Liver (tissue), 7 donors: ENCODE measurements at regions not wholly inside any gene's neighbourhood (a gene's known extent, or its start where the extent isn't known, plus 50 kb on each side); places are given as distances from the start of the nearest gene placed in this dataset.

Experiments
- DNase-seq: peaks from one replicate; pipeline ENCODE4 v3.0.0-alpha.2; 2017; ENCODE audit warnings: low spot score
- H3K27ac ChIP-seq, 2 donors: one replicate each; pipeline ENCODE4 v1.7.0; 2013; ENCODE audit warnings: inconsistent platforms in 2 of 2, low read length in 2 of 2, control low read depth in 1 of 2, low read depth in 1 of 2, mild to moderate bottlenecking in 1 of 2
- H3K27me3 ChIP-seq, 4 donors: one replicate each; pipeline versions ENCODE4 v1.6.1 to v1.7.0; 2013; ENCODE audit warnings: low read length in 3 of 4, inconsistent platforms in 1 of 4, mild to moderate bottlenecking in 1 of 4, moderate library complexity in 1 of 4; ENCODE audit not compliant: control insufficient read depth in 4 of 4, insufficient read depth in 4 of 4
- H3K36me3 ChIP-seq, 4 donors: one replicate each; pipeline versions ENCODE4 v1.6.1 to v1.7.0; 2013; ENCODE audit warnings: low read length in 3 of 4, mild to moderate bottlenecking in 3 of 4, low read depth in 1 of 4, moderate library complexity in 1 of 4; ENCODE audit not compliant: control insufficient read depth in 4 of 4, insufficient read depth in 3 of 4
- H3K4me1 ChIP-seq, 4 donors: one replicate each; pipeline versions ENCODE4 v1.6.1 to v1.7.0; 2013; ENCODE audit warnings: low read length in 3 of 4, mild to moderate bottlenecking in 3 of 4, moderate library complexity in 1 of 4; ENCODE audit not compliant: control insufficient read depth in 4 of 4, insufficient read depth in 4 of 4
- H3K4me3 ChIP-seq, 3 donors: one replicate each; pipeline versions ENCODE4 v1.6.1 to v1.7.0; 2013; ENCODE audit warnings: low read length in 3 of 3, control low read depth in 1 of 3, low read depth in 1 of 3, mild to moderate bottlenecking in 1 of 3
- H3K9ac ChIP-seq, 2 donors: one replicate each; pipeline ENCODE4 v1.7.0; 2013; ENCODE audit warnings: low read length in 2 of 2, mild to moderate bottlenecking in 2 of 2, moderate library complexity in 2 of 2, control low read depth in 1 of 2, low read depth in 1 of 2
- H3K9me3 ChIP-seq, 4 donors: one replicate each; pipeline versions ENCODE4 v1.6.1 to v1.7.0; 2013; ENCODE audit warnings: low read length in 3 of 4; ENCODE audit not compliant: control insufficient read depth in 4 of 4
- FOXA1 ChIP-seq: IDR thresholded peaks from 2 replicates; pipeline ENCODE4 v1.6.1; 2016; ENCODE audit warnings: antibody characterized with exemption
- FOXA2 ChIP-seq: IDR thresholded peaks from 2 replicates; pipeline ENCODE4 v1.6.1; 2016; ENCODE audit warnings: antibody characterized with exemption
- GABPA ChIP-seq, 2 donors: IDR thresholded peaks in 1 of 2; conservative IDR thresholded peaks in 1 of 2; 2 replicates each; pipeline ENCODE4 v1.6.1; 2016; ENCODE audit warnings: antibody characterized with exemption in 2 of 2, mild to moderate bottlenecking in 1 of 2, moderate library complexity in 1 of 2
- HNF4A ChIP-seq, 2 donors: conservative IDR thresholded peaks; 2 replicates each; pipeline ENCODE4 v1.6.1; 2016; ENCODE audit warnings: antibody characterized with exemption in 2 of 2, mild to moderate bottlenecking in 2 of 2
- HNF4G ChIP-seq: IDR thresholded peaks from 2 replicates; pipeline ENCODE4 v1.6.1; 2016; ENCODE audit warnings: antibody characterized with exemption
- JUND ChIP-seq, 2 donors: IDR thresholded peaks; 2 replicates each; pipeline ENCODE4 v1.6.1; 2016; ENCODE audit warnings: antibody characterized with exemption in 2 of 2
- NR2F2 ChIP-seq: IDR thresholded peaks from 2 replicates; pipeline ENCODE4 v1.6.1; 2016; ENCODE audit warnings: antibody characterized with exemption
- RAD21 ChIP-seq, 2 donors: IDR thresholded peaks; 2 replicates each; pipeline ENCODE4 v1.6.1; 2016; ENCODE audit warnings: antibody characterized with exemption in 2 of 2, mild to moderate bottlenecking in 2 of 2
- RXRA ChIP-seq, 2 donors: IDR thresholded peaks; 2 replicates each; pipeline ENCODE4 v1.6.1; 2017 to 2018; ENCODE audit warnings: antibody characterized with exemption in 2 of 2, mild to moderate bottlenecking in 1 of 2
- SP1 ChIP-seq: IDR thresholded peaks from 2 replicates; pipeline ENCODE4 v1.6.1; 2018; ENCODE audit warnings: antibody characterized with exemption, mild to moderate bottlenecking
- TAF1 ChIP-seq: conservative IDR thresholded peaks from 2 replicates; pipeline ENCODE4 v1.6.1; 2016; ENCODE audit warnings: antibody characterized with exemption, mild to moderate bottlenecking
- YY1 ChIP-seq: IDR thresholded peaks from 2 replicates; pipeline ENCODE4 v1.6.1; 2016; ENCODE audit warnings: antibody characterized with exemption, mild to moderate bottlenecking
- WGBS: extraction: QIAGEN DNeasy Blood & Tissue Kit; methylation state at CpG from one replicate; pipeline ENCODE4 v1.1.7; 2013; 5-methylcytosine and 5-hydroxymethylcytosine counted together
- TF ChIP-seq, protein P1 (sequence below): IDR thresholded peaks from 2 replicates; pipeline ENCODE4 v1.6.1; 2016; ENCODE audit warnings: antibody characterized with exemption
- TF ChIP-seq, protein P2 (sequence below): IDR thresholded peaks from 2 replicates; pipeline ENCODE4 v1.6.1; 2016; ENCODE audit warnings: antibody characterized with exemption
- donor health status: healthy.
- donor health status: healthy.
- donor health status: healthy.
- donor health status: healthy.

DNA sequence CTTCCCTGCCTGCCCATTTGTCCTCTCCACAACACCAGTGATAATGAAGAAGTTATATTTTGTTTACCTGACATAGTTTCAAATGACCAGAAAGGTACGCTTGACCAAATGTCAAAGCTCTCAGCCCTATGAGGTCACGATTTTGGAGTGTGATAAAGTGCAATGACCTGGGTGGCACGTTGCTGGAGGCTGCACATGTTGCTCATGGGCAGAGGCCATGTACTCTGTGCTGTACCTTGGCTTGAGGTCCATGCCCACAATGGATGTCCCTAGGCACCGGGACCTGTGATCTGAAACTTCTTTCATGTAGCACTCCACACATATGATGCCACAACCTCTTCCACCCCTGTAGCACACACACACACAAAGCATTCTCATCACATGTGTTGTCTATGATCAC is 164.0 kb upstream of the HEY2 start:
- H3K36me3 ChIP-seq, result no peaks in the 10 kb centered on the region
- H3K9ac ChIP-seq, result no peak overlapping the region
- no peaks in the 10 kb centered on the region for H3K9me3 ChIP-seq
- 44% methylated on average over 4 of the region's 4 CpGs for WGBS
- H3K27me3 ChIP-seq, result no peaks in the 10 kb centered on the region
- no peak overlapping the region for H3K4me3 ChIP-seq
- no peak for TF ChIP-seq YY1
- TF ChIP-seq RXRA (IDR thresholded peaks at IDR 0.05), result peak; percentile 90 to 93
- TF ChIP-seq HNF4A (conservative IDR thresholded peaks at IDR 0.05), result peak; percentile 78
- TF ChIP-seq SP1, result peak; percentile 36
- H3K27ac ChIP-seq, result peak overlapping the region; percentile 5 to 39
- peaks cover 0 to 15% (median 0%) of the 10 kb centered on the region in 4 donors for H3K4me1 ChIP-seq
- no peak for DNase-seq

GRCh38 chr6:125586074-125586473 is 163.4 kb upstream of the HEY2 start:
- Histone ChIP-seq H3K36me3 (no peaks in the 10 kb centered on the region), H3K9ac (no peak overlapping the region), H3K4me3 (no peak overlapping the region), H3K27ac (no peak overlapping the region), H3K27me3 (no peaks in the 10 kb centered on the region), H3K9me3 (no peaks in the 10 kb centered on the region), H3K4me1 (peaks cover 0 to 15% (median 0%) of the 10 kb centered on the region in 4 donors)
- whole genome bisulfite sequencing, result 88% methylated on average over 3 of the region's 3 CpGs
- no peak for DNase-seq
- TF ChIP-seq RAD21 (IDR thresholded peaks at IDR 0.05), result no peak
- TF ChIP-seq TAF1, result no peak
- TF ChIP-seq, protein P1, sequence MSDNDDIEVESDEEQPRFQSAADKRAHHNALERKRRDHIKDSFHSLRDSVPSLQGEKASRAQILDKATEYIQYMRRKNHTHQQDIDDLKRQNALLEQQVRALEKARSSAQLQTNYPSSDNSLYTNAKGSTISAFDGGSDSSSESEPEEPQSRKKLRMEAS, result no peak
- no peak for TF ChIP-seq SP1
- TF ChIP-seq NR2F2, result no peak
- no peak for TF ChIP-seq GABPA (IDR thresholded peaks at IDR 0.05 in 1 of 2, conservative IDR thresholded peaks at IDR 0.05 in 1 of 2)
- no peak for TF ChIP-seq HNF4G
- no peak for TF ChIP-seq JUND (IDR thresholded peaks at IDR 0.05)
- TF ChIP-seq FOXA2, result no peak
- no peak for TF ChIP-seq RXRA (IDR thresholded peaks at IDR 0.05)
- no peak for TF ChIP-seq HNF4A (conservative IDR thresholded peaks at IDR 0.05)

GRCh38 chr6:125586605-125587004 is 162.8 kb upstream of the HEY2 start:
- Histone ChIP-seq H3K27me3 (no peaks in the 10 kb centered on the region), H3K9ac (no peak overlapping the region), H3K4me3 (no peak overlapping the region), H3K27ac (no peak overlapping the region), H3K36me3 (no peaks in the 10 kb centered on the region), H3K4me1 (peaks cover 0 to 15% (median 0%) of the 10 kb centered on the region in 4 donors), H3K9me3 (no peaks in the 10 kb centered on the region)
- 99% methylated on average over 1 of the region's 1 CpG for WGBS
- no peak for DNase-seq
- TF ChIP-seq RAD21 (IDR thresholded peaks at IDR 0.05) (no peak), FOXA1 (no peak), SP1 (no peak), HNF4G (no peak), TAF1 (no peak), RXRA (IDR thresholded peaks at IDR 0.05) (no peak)
- TF ChIP-seq, protein P2, sequence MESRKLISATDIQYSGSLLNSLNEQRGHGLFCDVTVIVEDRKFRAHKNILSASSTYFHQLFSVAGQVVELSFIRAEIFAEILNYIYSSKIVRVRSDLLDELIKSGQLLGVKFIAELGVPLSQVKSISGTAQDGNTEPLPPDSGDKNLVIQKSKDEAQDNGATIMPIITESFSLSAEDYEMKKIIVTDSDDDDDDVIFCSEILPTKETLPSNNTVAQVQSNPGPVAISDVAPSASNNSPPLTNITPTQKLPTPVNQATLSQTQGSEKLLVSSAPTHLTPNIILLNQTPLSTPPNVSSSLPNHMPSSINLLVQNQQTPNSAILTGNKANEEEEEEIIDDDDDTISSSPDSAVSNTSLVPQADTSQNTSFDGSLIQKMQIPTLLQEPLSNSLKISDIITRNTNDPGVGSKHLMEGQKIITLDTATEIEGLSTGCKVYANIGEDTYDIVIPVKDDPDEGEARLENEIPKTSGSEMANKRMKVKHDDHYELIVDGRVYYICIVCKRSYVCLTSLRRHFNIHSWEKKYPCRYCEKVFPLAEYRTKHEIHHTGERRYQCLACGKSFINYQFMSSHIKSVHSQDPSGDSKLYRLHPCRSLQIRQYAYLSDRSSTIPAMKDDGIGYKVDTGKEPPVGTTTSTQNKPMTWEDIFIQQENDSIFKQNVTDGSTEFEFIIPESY, result no peak
